ENCODE measurements at regions not wholly inside any gene's neighbourhood (a gene's known extent, or its start where the extent isn't known, plus 50 kb on each side); places are given as distances from the start of the nearest gene placed in this dataset.

DNA sequence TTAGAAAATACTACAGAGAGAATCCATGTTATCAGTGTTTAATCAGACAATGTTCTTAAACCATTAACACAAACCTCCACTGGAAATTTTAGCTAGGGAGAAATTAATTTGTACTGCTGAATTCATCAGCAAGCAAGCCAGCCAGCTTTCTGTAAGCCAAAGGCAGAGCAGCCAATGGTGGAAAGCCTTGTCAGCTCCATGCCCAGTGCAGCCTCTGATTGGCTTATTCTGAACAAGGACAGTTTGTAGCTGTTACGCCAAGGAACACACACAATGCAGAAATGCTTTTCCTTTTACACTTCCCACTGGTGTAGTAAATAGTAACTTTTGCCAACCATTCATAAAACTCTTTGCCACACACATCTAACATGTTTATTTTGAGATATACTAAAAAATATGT, 265.0 kb downstream of the TENT5A start:
- TF ChIP-seq KDM1A (IDR thresholded peaks at IDR 0.05; ENCODE audit: borderline replicate concordance) = no peak
- TF ChIP-seq RUNX3 (IDR thresholded peaks at IDR 0.05; ENCODE audit: low read length) = no peak
- no peak for TF ChIP-seq MYB (IDR thresholded peaks at IDR 0.05; ENCODE audit: borderline replicate concordance, low read depth, low read length)
- no peak for TF ChIP-seq HCFC1 (IDR thresholded peaks at IDR 0.05; ENCODE audit: low read length)
- TF ChIP-seq, protein P1, sequence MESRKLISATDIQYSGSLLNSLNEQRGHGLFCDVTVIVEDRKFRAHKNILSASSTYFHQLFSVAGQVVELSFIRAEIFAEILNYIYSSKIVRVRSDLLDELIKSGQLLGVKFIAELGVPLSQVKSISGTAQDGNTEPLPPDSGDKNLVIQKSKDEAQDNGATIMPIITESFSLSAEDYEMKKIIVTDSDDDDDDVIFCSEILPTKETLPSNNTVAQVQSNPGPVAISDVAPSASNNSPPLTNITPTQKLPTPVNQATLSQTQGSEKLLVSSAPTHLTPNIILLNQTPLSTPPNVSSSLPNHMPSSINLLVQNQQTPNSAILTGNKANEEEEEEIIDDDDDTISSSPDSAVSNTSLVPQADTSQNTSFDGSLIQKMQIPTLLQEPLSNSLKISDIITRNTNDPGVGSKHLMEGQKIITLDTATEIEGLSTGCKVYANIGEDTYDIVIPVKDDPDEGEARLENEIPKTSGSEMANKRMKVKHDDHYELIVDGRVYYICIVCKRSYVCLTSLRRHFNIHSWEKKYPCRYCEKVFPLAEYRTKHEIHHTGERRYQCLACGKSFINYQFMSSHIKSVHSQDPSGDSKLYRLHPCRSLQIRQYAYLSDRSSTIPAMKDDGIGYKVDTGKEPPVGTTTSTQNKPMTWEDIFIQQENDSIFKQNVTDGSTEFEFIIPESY (IDR thresholded peaks at IDR 0.05) = no peak
- TF ChIP-seq, protein P2, sequence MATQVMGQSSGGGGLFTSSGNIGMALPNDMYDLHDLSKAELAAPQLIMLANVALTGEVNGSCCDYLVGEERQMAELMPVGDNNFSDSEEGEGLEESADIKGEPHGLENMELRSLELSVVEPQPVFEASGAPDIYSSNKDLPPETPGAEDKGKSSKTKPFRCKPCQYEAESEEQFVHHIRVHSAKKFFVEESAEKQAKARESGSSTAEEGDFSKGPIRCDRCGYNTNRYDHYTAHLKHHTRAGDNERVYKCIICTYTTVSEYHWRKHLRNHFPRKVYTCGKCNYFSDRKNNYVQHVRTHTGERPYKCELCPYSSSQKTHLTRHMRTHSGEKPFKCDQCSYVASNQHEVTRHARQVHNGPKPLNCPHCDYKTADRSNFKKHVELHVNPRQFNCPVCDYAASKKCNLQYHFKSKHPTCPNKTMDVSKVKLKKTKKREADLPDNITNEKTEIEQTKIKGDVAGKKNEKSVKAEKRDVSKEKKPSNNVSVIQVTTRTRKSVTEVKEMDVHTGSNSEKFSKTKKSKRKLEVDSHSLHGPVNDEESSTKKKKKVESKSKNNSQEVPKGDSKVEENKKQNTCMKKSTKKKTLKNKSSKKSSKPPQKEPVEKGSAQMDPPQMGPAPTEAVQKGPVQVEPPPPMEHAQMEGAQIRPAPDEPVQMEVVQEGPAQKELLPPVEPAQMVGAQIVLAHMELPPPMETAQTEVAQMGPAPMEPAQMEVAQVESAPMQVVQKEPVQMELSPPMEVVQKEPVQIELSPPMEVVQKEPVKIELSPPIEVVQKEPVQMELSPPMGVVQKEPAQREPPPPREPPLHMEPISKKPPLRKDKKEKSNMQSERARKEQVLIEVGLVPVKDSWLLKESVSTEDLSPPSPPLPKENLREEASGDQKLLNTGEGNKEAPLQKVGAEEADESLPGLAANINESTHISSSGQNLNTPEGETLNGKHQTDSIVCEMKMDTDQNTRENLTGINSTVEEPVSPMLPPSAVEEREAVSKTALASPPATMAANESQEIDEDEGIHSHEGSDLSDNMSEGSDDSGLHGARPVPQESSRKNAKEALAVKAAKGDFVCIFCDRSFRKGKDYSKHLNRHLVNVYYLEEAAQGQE (IDR thresholded peaks at IDR 0.05; ENCODE audit: low read depth, low read length) = no peak
- no peak for ATAC-seq
- CTCF ChIA-PET = no interaction called here

More for the DNA sequence above, 265.0 kb downstream of the TENT5A start:
- POLR2A ChIA-PET = no interaction called here
- SMC1A ChIA-PET (ENCODE audit: uncharacterized antibody, unreplicated experiment) = interaction anchor here (0.7 to 1.3 kb wide), 6 partner anchors 8 to 519 kb away, joined by 3 to 4 read pairs (median 3); no protein-coding TSS in a partner anchor
- WGBS (ENCODE audit: insufficient coverage, insufficient replicate concordance, low lambda C conversion rate, missing lambda C conversion rate) = 46% methylated on average over 1 of the region's 1 CpG
- H3K4me1 ChIP-seq (ENCODE audit: control insufficient read depth, insufficient read depth, low read length) = no peaks in the 10 kb centered on the region
- no peak overlapping the region for H3K4me3 ChIP-seq
- H4K20me1 ChIP-seq (ENCODE audit: control insufficient read depth, insufficient read depth) = no peaks in the 10 kb centered on the region
- in situ Hi-C loops (cut with MboI) = no loop called here
- RAD21 ChIA-PET (ENCODE audit: unreplicated experiment) = no interaction called here
- no peaks in the 10 kb centered on the region for H3K27me3 ChIP-seq (replicated peaks in 1 of 2; ENCODE audit: control insufficient read depth in 2 of 2, insufficient read depth in 2 of 2, low read length in 1 of 2)
- no TSS peak for BruUV-seq (replicated peaks)
- H3K79me2 ChIP-seq (ENCODE audit: control insufficient read depth, insufficient read depth, low read length) = no peaks in the 10 kb centered on the region
- no peak overlapping the region for H3K9ac ChIP-seq (ENCODE audit: control insufficient read depth, insufficient read depth, low read length)
- no peaks in the 10 kb centered on the region for H3K36me3 ChIP-seq (ENCODE audit: control insufficient read depth in 2 of 2, insufficient read depth in 2 of 2, low read length in 1 of 2)
- intact Hi-C loops (cut with micrococcal nuclease; ENCODE audit: unreplicated experiment) = no loop called here
- H3K4me2 ChIP-seq (ENCODE audit: control insufficient read depth, insufficient read depth) = no peak overlapping the region
- FAIRE-seq (no peak), DNase-seq (ENCODE audit: low read depth, low spot score) (no peak)
- H2AFZ ChIP-seq (ENCODE audit: control insufficient read depth, low read depth, low read length) = no peak overlapping the region
- no peak overlapping the region for H3K27ac ChIP-seq (ENCODE audit: control insufficient read depth, insufficient read depth)
- H3K9me3 ChIP-seq (replicated peaks; ENCODE audit: control insufficient read depth, insufficient read depth, low read length) = no peaks in the 10 kb centered on the region
